H7 (cell line): ENCODE measurements at regions not wholly inside any gene's neighbourhood (a gene's known extent, or its start where the extent isn't known, plus 50 kb on each side); places are given as distances from the start of the nearest gene placed in this dataset.

ENCODE experiments used
- DNase-seq: peaks from one replicate; pipeline ENCODE4 v3.0.0; 2012
- H3K27me3 ChIP-seq: 2 replicates; pipeline ENCODE4 v1.6.0; 2011; ENCODE audit warnings: mild to moderate bottlenecking, low read length; ENCODE audit not compliant: control insufficient read depth, insufficient read depth
- H3K36me3 ChIP-seq: replicated peaks from 2 replicates; pipeline ENCODE4 v1.5.1; 2011; ENCODE audit warnings: low read length; ENCODE audit not compliant: control insufficient read depth, insufficient read depth
- H3K4me3 ChIP-seq: 2 replicates; pipeline ENCODE4 v1.5.1; 2011; ENCODE audit warnings: low read depth, mild to moderate bottlenecking, control low read depth, low read length, moderate library complexity; ENCODE audit not compliant: insufficient read depth

DNA sequence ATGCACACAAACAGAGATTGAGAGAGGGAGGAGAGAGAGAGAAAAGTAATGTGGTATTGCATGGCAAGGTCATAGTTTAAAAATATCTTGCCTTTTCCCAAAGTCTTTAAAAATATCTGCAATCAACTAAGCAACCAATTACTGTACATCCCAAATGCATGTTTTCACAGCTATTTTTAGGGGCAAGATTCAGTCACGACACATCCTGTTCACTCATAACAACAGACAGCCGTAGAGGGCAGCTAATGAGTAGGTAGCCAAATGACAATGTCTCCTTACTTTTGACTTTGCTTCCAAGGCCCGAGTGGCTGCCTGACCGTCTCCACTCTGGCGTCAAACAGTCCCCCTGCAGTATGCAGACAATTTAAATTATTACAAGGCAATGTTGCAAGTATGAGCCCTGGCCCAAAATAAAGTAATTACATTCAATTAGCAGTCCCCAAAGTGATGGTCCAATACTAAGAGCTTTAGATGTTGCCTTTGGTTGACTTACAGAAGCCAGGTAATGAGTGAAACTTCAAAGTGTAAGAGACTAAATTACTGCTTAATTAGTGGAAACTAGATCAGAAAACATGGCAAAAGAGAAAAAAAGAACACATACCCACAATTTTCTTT is 162.9 kb downstream of the MBL2 start:
- Histone ChIP-seq H3K36me3 (no peaks in the 10 kb centered on the region), H3K27me3 (no peaks in the 10 kb centered on the region), H3K4me3 (no peak overlapping the region)
- DNase-seq: no peak

DNA sequence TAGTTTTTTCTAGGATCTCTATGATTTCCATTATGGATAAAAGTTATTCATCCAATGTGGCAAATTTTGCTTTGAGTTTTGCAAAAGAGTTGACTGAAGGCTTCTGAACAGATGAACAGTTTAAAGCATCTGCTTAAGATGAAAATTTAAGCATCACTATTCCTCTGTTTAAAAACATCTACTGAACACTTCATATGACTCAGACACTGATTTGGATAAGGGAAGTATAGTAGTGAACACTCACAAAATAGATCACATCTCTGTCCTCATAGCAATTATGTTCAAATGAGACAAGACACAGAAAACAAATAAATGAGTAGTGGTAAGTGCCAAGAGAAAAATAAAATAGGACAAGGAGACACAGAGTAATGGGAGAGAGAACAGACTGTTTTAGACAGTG is 157.3 kb downstream of the MBL2 start:
- Histone ChIP-seq H3K27me3 (no peaks in the 10 kb centered on the region), H3K4me3 (no peak overlapping the region), H3K36me3 (no peaks in the 10 kb centered on the region)
- no peak for DNase-seq

DNA sequence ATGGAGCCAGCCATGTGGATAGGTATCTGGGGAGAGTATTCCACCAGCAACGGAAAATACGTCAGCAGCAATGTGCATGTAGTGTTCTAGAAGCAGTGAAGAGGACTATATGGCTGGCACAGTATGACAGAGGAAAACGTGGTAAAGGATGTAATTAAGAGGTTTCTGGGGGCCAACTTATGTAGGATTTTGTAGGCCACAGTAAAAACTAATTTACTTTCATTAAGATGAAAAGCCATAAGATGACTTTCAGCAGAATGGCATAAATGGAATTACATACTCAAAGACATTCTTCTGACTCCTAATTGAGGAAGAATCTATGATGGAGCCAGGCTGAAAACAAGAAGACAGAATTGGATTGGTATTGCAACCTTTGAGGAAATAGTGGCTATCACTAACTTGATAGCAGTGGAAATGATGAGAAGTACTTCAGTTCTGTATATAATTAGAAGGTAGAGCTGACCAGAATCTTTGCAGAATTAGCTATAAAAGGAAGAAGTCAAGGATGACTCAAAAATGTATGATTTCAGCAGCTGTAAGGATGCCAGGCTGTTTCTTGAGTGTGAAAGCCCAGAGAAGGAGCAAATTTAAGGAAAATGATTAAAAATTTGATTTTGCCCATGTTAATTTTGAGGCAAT is 156.7 kb downstream of the MBL2 start:
- no peaks in the 10 kb centered on the region for H3K36me3 ChIP-seq
- DNase-seq: no peak
- H3K27me3 ChIP-seq: no peaks in the 10 kb centered on the region
- H3K4me3 ChIP-seq: no peak overlapping the region

DNA sequence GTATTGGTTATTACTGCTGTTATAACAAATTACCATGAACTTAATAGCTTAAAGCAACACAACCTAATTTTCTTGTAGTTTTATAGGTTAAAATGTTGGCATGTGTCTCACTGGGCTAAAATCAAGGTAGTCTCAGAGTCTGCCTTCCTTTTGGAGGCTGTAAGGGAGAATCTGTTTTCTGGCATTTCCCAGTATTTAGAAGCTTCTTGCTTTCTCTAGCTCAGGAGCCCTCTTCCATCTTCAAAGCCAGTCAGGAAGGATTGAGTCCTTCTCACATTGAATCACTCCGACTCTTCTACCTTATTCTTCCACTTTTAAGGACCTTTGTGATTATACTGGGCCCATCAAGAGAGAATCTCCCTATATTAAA is 156.2 kb downstream of the MBL2 start:
- Histone ChIP-seq H3K27me3 (no peaks in the 10 kb centered on the region), H3K36me3 (no peaks in the 10 kb centered on the region), H3K4me3 (no peak overlapping the region)
- no peak for DNase-seq

DNA sequence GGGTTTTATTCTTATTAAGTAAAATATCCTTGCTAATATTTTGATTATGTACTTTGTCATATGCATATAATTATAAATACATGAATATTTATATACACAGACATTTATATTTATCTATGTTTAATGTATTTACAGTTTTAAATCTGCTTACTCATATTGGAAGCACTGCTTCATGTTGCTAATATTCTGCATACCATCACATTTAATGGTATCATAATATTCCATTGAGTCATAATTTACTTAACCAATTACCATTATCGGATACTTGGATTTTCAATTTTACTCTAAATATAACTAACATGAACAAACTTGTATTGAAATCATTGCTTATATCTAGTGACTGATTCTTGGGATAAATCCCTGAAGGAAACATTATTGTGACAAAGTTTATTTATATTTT is 155.2 kb downstream of the MBL2 start:
- Histone ChIP-seq H3K27me3 (no peaks in the 10 kb centered on the region), H3K4me3 (no peak overlapping the region)
- no peak for DNase-seq

DNA sequence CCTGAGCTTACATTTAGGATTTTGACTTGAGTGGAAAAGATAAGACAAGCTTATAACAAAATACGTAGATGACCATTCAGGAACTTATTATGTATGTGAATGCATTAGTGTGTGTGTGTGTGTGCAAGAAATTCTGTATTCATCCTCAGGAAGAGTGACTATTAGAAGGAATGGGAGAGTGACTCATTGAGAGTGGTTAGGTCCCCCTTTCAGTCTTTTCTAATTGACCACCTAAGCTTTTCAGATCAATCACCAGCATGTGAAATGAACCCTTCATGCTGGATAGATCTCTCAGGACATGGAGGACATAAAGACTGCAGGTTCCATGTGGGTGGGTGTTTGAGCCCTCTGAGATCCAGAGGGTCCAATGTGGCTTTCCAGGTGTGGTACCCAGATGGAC is 153.5 kb downstream of the MBL2 start:
- Histone ChIP-seq H3K36me3 (no peaks in the 10 kb centered on the region), H3K4me3 (no peak overlapping the region), H3K27me3 (no peaks in the 10 kb centered on the region)
- DNase-seq: no peak

More for the DNA sequence above, 155.2 kb downstream of the MBL2 start:
- no peaks in the 10 kb centered on the region for H3K36me3 ChIP-seq

DNA sequence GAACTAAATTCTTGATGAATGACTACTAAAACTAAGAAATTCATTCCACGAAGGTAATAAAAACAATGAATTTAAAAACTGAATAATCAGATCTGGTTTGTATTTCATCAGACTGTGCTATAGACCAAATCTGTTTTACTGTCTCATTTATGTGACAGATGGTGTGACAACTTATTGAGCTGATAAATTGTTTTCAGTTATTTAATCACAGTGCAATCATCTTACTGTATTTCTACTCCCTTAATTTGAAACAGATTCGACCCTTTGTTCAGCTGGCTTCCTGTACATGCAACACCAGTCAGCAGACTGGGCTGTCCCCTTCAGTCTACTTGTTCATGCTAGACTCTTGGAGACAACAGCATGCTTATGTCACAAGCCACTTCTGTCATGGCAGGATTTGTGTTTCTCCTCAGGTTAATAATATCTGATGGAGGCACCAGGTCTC is 150.9 kb downstream of the MBL2 start:
- Histone ChIP-seq H3K36me3 (no peaks in the 10 kb centered on the region), H3K27me3 (no peaks in the 10 kb centered on the region), H3K4me3 (no peak overlapping the region)
- DNase-seq: no peak

DNA sequence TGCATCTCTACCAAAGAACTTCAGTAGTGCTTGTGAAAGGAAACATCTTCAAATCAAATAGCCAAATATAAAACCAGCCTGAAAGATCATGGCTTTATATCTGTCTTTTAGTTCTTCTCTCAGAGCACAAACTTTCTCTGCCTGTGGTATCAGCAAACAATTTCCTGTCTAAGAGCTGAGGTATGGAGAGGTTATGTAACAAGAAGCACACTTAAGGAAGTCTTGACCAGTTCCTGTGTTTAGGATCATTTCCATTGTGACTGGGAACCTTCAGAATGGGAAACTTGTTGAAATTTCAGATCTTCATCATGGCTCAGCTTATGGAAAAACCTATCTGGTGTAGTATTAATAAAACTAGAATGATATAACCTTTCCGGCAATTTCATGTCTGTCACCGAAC is 148.8 kb downstream of the MBL2 start:
- Histone ChIP-seq H3K36me3 (no peaks in the 10 kb centered on the region), H3K4me3 (no peak overlapping the region), H3K27me3 (no peaks in the 10 kb centered on the region)
- DNase-seq: no peak

DNA sequence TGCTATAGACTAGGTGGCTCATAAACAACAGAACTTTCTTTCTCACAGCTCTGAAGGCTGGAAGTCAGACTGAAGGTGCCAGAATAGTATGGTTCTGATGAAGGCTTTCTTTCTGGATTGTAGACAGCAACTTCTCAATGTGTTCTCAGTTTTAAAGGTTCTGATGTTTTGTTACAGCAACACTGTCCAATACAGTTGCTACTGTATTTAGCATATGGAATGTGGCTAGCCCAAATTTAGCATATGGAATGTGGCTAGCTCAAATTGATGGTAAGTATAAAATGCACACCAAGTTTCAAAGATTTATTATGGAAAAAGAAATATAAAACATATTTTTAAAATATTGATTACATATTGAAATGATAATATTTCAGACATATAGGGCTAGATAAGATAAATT is 145.3 kb downstream of the MBL2 start:
- no peak overlapping the region for H3K4me3 ChIP-seq
- no peaks in the 10 kb centered on the region for H3K27me3 ChIP-seq
- H3K36me3 ChIP-seq: no peaks in the 10 kb centered on the region
- DNase-seq: no peak

DNA sequence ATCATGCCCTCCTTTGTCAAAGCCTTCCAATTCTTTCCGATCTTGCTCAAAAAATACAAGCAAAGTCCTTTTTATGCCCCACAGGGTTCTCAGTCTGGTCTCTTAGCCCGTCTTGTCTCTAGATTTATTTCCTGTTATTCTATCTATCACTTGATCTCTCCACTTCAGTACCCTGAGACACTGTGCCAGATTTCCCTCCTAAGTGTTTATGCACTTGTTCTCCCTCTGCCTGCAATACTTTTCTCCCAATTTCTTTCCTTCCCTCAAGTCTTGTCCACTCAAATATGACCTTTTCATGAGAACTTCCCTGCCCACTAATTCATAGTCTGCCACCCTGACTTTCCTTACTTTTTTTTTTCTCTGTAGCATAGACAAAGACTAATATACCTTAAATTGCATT is 141.4 kb downstream of the MBL2 start:
- no peak overlapping the region for H3K4me3 ChIP-seq
- DNase-seq: no peak
- no peaks in the 10 kb centered on the region for H3K27me3 ChIP-seq
- H3K36me3 ChIP-seq: no peaks in the 10 kb centered on the region

DNA sequence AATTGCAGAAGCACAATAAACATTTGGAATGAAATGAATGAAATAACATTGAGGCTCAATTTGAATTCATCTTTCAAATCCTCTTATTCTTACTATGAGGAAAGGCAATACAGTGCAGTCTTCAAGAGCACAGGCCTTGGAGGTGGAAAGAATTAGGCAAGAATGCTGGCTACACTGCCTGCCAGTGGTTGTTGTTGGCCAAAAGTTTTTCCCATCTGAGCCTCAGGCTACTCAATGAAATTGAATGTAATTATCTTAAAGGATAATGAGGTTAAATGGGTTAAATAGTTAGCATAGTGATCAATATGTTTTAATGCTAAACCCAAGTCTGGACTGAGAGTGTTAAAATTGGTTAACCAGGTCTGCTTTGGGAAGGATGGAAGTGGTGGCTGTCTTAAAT is 140.9 kb downstream of the MBL2 start:
- H3K4me3 ChIP-seq: no peak overlapping the region
- no peak for DNase-seq
- H3K36me3 ChIP-seq: no peaks in the 10 kb centered on the region
- H3K27me3 ChIP-seq: no peaks in the 10 kb centered on the region

DNA sequence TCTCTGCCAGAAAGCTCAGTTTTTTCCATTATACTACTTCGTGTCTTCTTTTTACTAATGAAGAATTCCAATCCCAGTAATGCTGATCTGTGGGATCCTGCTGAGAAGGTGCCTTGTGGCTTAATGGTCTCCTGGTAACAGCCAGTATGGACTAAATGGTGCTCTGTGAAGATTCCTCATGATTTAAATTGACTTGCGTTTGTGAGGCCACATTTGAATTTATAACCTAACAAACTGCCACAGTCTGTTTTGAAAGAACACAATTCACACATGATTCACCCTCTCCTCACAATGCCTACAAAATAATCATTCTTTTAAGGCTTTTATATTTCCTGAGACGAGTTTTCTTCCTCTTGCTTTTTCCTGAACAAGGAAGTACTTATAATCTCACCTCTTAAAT is 140.0 kb downstream of the MBL2 start:
- Histone ChIP-seq H3K27me3 (no peaks in the 10 kb centered on the region), H3K4me3 (no peak overlapping the region)
- DNase-seq: no peak

DNA sequence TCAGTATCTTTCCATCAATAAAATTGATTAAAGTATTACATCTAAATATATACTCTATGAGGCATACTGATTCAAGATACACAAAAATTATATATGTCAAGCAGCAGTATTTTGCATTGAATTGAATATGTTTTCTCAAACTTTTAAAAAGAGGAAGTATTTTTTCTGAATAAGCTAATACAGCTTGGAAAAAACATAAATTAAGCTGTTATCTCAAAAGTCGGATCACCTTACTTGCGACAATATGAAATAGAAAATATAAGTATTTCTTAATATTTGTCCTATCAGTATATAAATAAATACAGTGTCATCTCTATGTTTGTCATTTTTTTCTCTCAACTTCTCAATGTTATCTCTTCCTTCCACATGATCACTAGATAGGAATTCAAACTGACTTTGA is 139.3 kb downstream of the MBL2 start:
- DNase-seq: no peak
- H3K36me3 ChIP-seq: no peaks in the 10 kb centered on the region
- H3K4me3 ChIP-seq: no peak overlapping the region
- no peaks in the 10 kb centered on the region for H3K27me3 ChIP-seq

More for the DNA sequence above, 140.0 kb downstream of the MBL2 start:
- no peaks in the 10 kb centered on the region for H3K36me3 ChIP-seq

DNA sequence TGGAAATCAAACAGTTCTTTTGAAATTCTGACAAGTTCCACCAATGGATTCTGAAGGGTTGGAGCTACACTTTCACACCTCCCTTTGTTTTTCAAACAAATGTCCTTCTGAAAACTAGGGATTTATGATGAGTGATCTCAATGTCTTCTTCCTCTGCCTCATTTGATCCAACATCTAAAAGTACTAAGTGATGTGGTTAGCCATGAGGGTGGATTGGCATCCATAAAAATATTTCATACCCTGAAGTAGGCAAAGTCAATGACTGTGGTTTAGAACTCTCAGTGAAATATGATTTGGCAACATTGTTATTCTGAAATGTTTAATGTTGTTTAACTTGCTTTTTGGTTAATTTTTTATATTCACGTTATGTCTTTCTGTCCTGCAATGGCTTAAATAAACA is 136.9 kb downstream of the MBL2 start:
- Histone ChIP-seq H3K27me3 (no peaks in the 10 kb centered on the region), H3K36me3 (no peaks in the 10 kb centered on the region), H3K4me3 (no peak overlapping the region)
- no peak for DNase-seq

DNA sequence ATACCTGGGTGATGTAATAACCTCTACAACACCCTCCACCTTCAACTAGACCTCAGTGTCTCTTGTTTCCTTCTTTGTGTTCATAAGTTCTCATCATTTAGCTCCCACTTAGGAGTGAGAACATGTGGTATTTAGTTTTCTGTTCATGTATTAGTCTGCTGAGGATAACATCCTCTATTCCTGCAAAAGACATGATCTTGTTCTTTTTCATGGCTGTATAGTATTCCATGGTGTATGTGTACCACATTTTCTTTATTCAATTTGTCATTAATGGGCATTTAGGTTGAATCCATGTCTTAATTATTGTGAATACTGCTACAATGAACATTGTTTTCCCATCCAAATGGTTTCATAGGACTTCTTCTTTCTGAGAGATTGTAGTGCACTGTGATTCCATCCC is 135.7 kb downstream of the MBL2 start:
- DNase-seq: no peak

DNA sequence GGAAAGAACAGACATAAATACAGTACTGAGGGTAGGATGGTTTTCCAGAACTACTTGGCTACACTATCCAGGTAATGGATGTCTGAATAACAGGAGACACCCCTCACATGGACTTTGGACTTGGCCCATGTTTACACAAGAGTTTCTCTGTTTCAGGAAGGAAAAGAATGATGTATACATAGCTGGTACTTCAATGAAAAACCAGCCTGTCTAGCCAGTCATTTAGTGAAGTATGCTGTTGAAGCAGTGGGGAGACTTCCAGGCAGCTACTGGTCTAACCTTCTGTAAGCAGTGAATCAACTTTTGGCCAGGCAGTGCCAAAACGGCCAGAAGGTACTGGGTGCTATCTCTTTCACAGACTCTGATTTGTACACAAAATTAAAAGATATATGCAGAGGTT is 135.0 kb downstream of the MBL2 start:
- Histone ChIP-seq H3K27me3 (no peaks in the 10 kb centered on the region), H3K4me3 (no peak overlapping the region), H3K36me3 (no peaks in the 10 kb centered on the region)
- no peak for DNase-seq

More for the DNA sequence above, 135.7 kb downstream of the MBL2 start:
- H3K27me3 ChIP-seq: no peaks in the 10 kb centered on the region
- no peak overlapping the region for H3K4me3 ChIP-seq
- no peaks in the 10 kb centered on the region for H3K36me3 ChIP-seq
